GM23338 (cell line): ENCODE measurements at regions not wholly inside any gene's neighbourhood (a gene's known extent, or its start where the extent isn't known, plus 50 kb on each side); places are given as distances from the start of the nearest gene placed in this dataset.
A peak's percentile ranks its signal among the peaks of the same experiment; 100 is the strongest.

ENCODE experiments used
- ATAC-seq: fragments of 200-7000 bp; cut with Tn5 transposase; 3 replicates; pipeline ENCODE4 v1.9.1; 2020
- DNase-seq: peaks from one replicate; pipeline ENCODE4 v3.0.0-alpha.2; 2015; ENCODE audit warnings: low spot score
- H2AFZ ChIP-seq: fragments of 200-600 bp; sonication (generic); 2 replicates; pipeline ENCODE4 v1.8.0; 2016; ENCODE audit warnings: antibody characterized with exemption, mild to moderate bottlenecking, moderate library complexity
- H3F3A ChIP-seq: fragments of 200-600 bp; sonication (generic); replicated peaks from 2 replicates; pipeline ENCODE4 v1.8.0; 2017; ENCODE audit warnings: antibody characterized with exemption, mixed run types, low read depth
- H3K27ac ChIP-seq: fragments of 200-600 bp; sonication (generic); 2 replicates; pipeline ENCODE4 v1.6.1; 2016; ENCODE audit warnings: low read depth
- H3K27me3 ChIP-seq: fragments of 200-600 bp; sonication (generic); 2 replicates; pipeline ENCODE4 v1.8.0; 2016; ENCODE audit warnings: mild to moderate bottlenecking, mixed run types, moderate library complexity; ENCODE audit not compliant: insufficient read depth
- H3K36me3 ChIP-seq: fragments of 200-600 bp; sonication (generic); 2 replicates; pipeline ENCODE4 v1.8.0; 2016; ENCODE audit warnings: mild to moderate bottlenecking; ENCODE audit not compliant: insufficient read depth
- H3K4me1 ChIP-seq: fragments of 200-600 bp; sonication (generic); 2 replicates; pipeline ENCODE4 v1.8.0; 2016; ENCODE audit warnings: mild to moderate bottlenecking, moderate library complexity; ENCODE audit not compliant: insufficient read depth
- H3K4me2 ChIP-seq: fragments of 200-600 bp; sonication (generic); 2 replicates; pipeline ENCODE4 v1.7.1; 2017; ENCODE audit warnings: mixed run types
- H3K4me3 ChIP-seq: fragments of 200-600 bp; sonication (generic); 2 replicates; pipeline ENCODE4 v1.6.1; 2016; ENCODE audit warnings: mixed run types
- H3K79me2 ChIP-seq: fragments of 200-600 bp; sonication (generic); replicated peaks from 2 replicates; pipeline ENCODE4 v1.8.0; 2017; ENCODE audit warnings: mild to moderate bottlenecking; ENCODE audit not compliant: insufficient read depth
- H3K9me2 ChIP-seq: fragments of 200-600 bp; sonication (generic); 2 replicates; pipeline ENCODE4 v1.8.0; 2017; ENCODE audit not compliant: insufficient read depth
- H4K20me1 ChIP-seq: fragments of 200-600 bp; sonication (generic); replicated peaks from 2 replicates; pipeline ENCODE4 v1.8.0; 2017; ENCODE audit warnings: mild to moderate bottlenecking; ENCODE audit not compliant: insufficient read depth
- H3K27ac Mint-ChIP-seq: 2 replicates; pipeline ENCODE4 v1.8.0; 2020; ENCODE audit warnings: inconsistent platforms, mild to moderate bottlenecking, moderate library complexity, mixed read lengths
- H3K27me3 Mint-ChIP-seq: 3 replicates; pipeline ENCODE4 v1.8.0; 2022; ENCODE audit warnings: low read depth, mild to moderate bottlenecking, moderate library complexity, mixed read lengths, inconsistent platforms; ENCODE audit not compliant: insufficient read depth, poor library complexity
- H3K36me3 Mint-ChIP-seq: 3 replicates; pipeline ENCODE4 v1.8.0; 2021; ENCODE audit warnings: low read depth, mild to moderate bottlenecking, inconsistent platforms, moderate library complexity, mixed read lengths
- H3K4me1 Mint-ChIP-seq: 3 replicates; pipeline ENCODE4 v1.8.0; 2020; ENCODE audit warnings: mild to moderate bottlenecking, inconsistent platforms, mixed read lengths
- H3K4me3 Mint-ChIP-seq: 3 replicates; pipeline ENCODE4 v1.8.0; 2021; ENCODE audit warnings: moderate library complexity, mild to moderate bottlenecking, inconsistent platforms, mixed read lengths
- H3K9me3 Mint-ChIP-seq: 3 replicates; pipeline ENCODE4 v1.8.0; 2020; ENCODE audit warnings: moderate library complexity, mild to moderate bottlenecking, inconsistent platforms, mixed read lengths
- CREB1 ChIP-seq: fragments of 250-450 bp; sonication (Bioruptor Pico); IDR thresholded peaks from 2 replicates; pipeline ENCODE4 v1.5.0; 2020; ENCODE audit warnings: low read depth, mild to moderate bottlenecking, moderate library complexity
- EZH2 ChIP-seq: fragments of 200-600 bp; sonication (generic); IDR thresholded peaks from one replicate; pipeline ENCODE4 v1.8.0; 2017; ENCODE audit warnings: antibody characterized with exemption, mild to moderate bottlenecking, low read depth; ENCODE audit not compliant: unreplicated experiment
- EZH2phosphoT487 ChIP-seq: fragments of 200-600 bp; sonication (generic); IDR thresholded peaks from one replicate; pipeline ENCODE4 v1.8.1; 2018; ENCODE audit warnings: antibody characterized with exemption; ENCODE audit not compliant: unreplicated experiment
- JUNB ChIP-seq: IDR thresholded peaks from one replicate; pipeline ENCODE4 v1.6.1; 2016; ENCODE audit warnings: antibody characterized with exemption; ENCODE audit not compliant: unreplicated experiment
- NANOG ChIP-seq: IDR thresholded peaks from 2 replicates; pipeline ENCODE4 v1.6.1; 2016; ENCODE audit warnings: antibody characterized with exemption, borderline replicate concordance
- POLR2AphosphoS5 ChIP-seq: IDR thresholded peaks from 2 replicates; pipeline ENCODE4 v1.6.1; 2016; ENCODE audit warnings: antibody characterized with exemption, low read depth
- REST ChIP-seq: IDR thresholded peaks from one replicate; pipeline ENCODE4 v1.6.1; 2018; ENCODE audit warnings: antibody characterized with exemption; ENCODE audit not compliant: unreplicated experiment
- STAT1 ChIP-seq: IDR thresholded peaks from one replicate; pipeline ENCODE4 v1.6.1; 2016; ENCODE audit warnings: antibody characterized with exemption; ENCODE audit not compliant: unreplicated experiment
- ZNF114 ChIP-seq: fragments of 250-450 bp; sonication (Bioruptor Pico); IDR thresholded peaks from 2 replicates; pipeline ENCODE4 v1.5.0; 2020; ENCODE audit warnings: mild to moderate bottlenecking, moderate library complexity
- ZNF331 ChIP-seq: fragments of 250-450 bp; sonication (Bioruptor Pico); IDR thresholded peaks from 2 replicates; pipeline ENCODE4 v1.5.0; 2020; ENCODE audit warnings: low read depth, mild to moderate bottlenecking, moderate library complexity
- TF ChIP-seq, protein P1 (sequence below), 2 experiments: fragments of 200-600 bp in 1 of 2; sonication (generic) in 1 of 2; conservative IDR thresholded peaks; 2 replicates each; pipeline versions ENCODE4 v1.5.1 to v1.6.1; 2016 to 2017; ENCODE audit warnings: antibody characterized with exemption in 2 of 2, low read depth in 2 of 2, mild to moderate bottlenecking in 2 of 2, moderate library complexity in 1 of 2
- TF ChIP-seq, protein P2 (sequence below): IDR thresholded peaks from 2 replicates; pipeline ENCODE4 v1.6.1; 2016; ENCODE audit warnings: antibody characterized with exemption
- TF ChIP-seq, protein P3 (sequence below): fragments of 250-450 bp; sonication (Bioruptor Pico); IDR thresholded peaks from 2 replicates; pipeline ENCODE4 v1.5.0; 2020; ENCODE audit warnings: mild to moderate bottlenecking, moderate library complexity

GRCh38 chr2:82268446-82268845 lies 1963.9 kb upstream of the LRRTM1 start:
- Histone ChIP-seq H3K27me3 (no peaks in the 10 kb centered on the region), H4K20me1 (no peaks in the 10 kb centered on the region), H3K9me2 (no peaks in the 10 kb centered on the region), H3K4me1 (no peaks in the 10 kb centered on the region), H3K4me2 (no peak overlapping the region), H3K79me2 (no peaks in the 10 kb centered on the region), H3K36me3 (no peaks in the 10 kb centered on the region), H3K27ac (no peak overlapping the region), H3F3A (no peaks in the 10 kb centered on the region), H3K4me3 (no peak overlapping the region), H2AFZ (peak overlapping the region; percentile 84; the same call in 1 of the 2 replicates)
- TF ChIP-seq REST, result no peak
- TF ChIP-seq, protein P1, sequence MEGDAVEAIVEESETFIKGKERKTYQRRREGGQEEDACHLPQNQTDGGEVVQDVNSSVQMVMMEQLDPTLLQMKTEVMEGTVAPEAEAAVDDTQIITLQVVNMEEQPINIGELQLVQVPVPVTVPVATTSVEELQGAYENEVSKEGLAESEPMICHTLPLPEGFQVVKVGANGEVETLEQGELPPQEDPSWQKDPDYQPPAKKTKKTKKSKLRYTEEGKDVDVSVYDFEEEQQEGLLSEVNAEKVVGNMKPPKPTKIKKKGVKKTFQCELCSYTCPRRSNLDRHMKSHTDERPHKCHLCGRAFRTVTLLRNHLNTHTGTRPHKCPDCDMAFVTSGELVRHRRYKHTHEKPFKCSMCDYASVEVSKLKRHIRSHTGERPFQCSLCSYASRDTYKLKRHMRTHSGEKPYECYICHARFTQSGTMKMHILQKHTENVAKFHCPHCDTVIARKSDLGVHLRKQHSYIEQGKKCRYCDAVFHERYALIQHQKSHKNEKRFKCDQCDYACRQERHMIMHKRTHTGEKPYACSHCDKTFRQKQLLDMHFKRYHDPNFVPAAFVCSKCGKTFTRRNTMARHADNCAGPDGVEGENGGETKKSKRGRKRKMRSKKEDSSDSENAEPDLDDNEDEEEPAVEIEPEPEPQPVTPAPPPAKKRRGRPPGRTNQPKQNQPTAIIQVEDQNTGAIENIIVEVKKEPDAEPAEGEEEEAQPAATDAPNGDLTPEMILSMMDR (conservative IDR thresholded peaks at IDR 0.05; ENCODE audit: low read depth in 2 of 2), result no peak
- TF ChIP-seq NANOG, result no peak
- TF ChIP-seq, protein P2, sequence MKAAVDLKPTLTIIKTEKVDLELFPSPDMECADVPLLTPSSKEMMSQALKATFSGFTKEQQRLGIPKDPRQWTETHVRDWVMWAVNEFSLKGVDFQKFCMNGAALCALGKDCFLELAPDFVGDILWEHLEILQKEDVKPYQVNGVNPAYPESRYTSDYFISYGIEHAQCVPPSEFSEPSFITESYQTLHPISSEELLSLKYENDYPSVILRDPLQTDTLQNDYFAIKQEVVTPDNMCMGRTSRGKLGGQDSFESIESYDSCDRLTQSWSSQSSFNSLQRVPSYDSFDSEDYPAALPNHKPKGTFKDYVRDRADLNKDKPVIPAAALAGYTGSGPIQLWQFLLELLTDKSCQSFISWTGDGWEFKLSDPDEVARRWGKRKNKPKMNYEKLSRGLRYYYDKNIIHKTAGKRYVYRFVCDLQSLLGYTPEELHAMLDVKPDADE, result no peak
- TF ChIP-seq CREB1, result no peak
- no peak for TF ChIP-seq ZNF114
- TF ChIP-seq EZH2phosphoT487, result no peak
- TF ChIP-seq, protein P3, sequence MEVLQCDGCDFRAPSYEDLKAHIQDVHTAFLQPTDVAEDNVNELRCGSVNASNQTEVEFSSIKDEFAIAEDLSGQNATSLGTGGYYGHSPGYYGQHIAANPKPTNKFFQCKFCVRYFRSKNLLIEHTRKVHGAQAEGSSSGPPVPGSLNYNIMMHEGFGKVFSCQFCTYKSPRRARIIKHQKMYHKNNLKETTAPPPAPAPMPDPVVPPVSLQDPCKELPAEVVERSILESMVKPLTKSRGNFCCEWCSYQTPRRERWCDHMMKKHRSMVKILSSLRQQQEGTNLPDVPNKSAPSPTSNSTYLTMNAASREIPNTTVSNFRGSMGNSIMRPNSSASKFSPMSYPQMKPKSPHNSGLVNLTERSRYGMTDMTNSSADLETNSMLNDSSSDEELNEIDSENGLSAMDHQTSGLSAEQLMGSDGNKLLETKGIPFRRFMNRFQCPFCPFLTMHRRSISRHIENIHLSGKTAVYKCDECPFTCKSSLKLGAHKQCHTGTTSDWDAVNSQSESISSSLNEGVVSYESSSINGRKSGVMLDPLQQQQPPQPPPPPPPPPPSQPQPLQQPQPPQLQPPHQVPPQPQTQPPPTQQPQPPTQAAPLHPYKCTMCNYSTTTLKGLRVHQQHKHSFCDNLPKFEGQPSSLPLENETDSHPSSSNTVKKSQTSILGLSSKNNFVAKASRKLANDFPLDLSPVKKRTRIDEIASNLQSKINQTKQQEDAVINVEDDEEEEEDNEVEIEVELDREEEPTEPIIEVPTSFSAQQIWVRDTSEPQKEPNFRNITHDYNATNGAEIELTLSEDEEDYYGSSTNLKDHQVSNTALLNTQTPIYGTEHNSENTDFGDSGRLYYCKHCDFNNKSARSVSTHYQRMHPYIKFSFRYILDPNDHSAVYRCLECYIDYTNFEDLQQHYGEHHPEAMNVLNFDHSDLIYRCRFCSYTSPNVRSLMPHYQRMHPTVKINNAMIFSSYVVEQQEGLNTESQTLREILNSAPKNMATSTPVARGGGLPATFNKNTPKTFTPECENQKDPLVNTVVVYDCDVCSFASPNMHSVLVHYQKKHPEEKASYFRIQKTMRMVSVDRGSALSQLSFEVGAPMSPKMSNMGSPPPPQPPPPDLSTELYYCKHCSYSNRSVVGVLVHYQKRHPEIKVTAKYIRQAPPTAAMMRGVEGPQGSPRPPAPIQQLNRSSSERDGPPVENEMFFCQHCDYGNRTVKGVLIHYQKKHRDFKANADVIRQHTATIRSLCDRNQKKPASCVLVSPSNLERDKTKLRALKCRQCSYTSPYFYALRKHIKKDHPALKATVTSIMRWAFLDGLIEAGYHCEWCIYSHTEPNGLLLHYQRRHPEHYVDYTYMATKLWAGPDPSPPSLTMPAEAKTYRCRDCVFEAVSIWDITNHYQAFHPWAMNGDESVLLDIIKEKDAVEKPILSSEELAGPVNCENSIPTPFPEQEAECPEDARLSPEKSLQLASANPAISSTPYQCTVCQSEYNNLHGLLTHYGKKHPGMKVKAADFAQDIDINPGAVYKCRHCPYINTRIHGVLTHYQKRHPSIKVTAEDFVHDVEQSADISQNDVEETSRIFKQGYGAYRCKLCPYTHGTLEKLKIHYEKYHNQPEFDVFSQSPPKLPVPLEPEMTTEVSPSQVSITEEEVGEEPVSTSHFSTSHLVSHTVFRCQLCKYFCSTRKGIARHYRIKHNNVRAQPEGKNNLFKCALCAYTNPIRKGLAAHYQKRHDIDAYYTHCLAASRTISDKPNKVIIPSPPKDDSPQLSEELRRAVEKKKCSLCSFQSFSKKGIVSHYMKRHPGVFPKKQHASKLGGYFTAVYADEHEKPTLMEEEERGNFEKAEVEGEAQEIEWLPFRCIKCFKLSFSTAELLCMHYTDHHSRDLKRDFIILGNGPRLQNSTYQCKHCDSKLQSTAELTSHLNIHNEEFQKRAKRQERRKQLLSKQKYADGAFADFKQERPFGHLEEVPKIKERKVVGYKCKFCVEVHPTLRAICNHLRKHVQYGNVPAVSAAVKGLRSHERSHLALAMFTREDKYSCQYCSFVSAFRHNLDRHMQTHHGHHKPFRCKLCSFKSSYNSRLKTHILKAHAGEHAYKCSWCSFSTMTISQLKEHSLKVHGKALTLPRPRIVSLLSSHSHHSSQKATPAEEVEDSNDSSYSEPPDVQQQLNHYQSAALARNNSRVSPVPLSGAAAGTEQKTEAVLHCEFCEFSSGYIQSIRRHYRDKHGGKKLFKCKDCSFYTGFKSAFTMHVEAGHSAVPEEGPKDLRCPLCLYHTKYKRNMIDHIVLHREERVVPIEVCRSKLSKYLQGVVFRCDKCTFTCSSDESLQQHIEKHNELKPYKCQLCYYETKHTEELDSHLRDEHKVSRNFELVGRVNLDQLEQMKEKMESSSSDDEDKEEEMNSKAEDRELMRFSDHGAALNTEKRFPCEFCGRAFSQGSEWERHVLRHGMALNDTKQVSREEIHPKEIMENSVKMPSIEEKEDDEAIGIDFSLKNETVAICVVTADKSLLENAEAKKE (CRISPR knock-in tag), result no peak
- no peak for TF ChIP-seq ZNF331 (CRISPR knock-in tag)
- no peak for TF ChIP-seq EZH2
- no peak for TF ChIP-seq POLR2AphosphoS5
- TF ChIP-seq JUNB, result no peak
- no peak for TF ChIP-seq STAT1
- DNase-seq, result no peak
- Mint-ChIP-seq H3K27ac (no peak overlapping the region), H3K9me3 (no peaks in the 10 kb centered on the region), H3K27me3 (no peaks in the 10 kb centered on the region), H3K4me1 (peaks cover 9% of the 10 kb centered on the region), H3K36me3 (no peaks in the 10 kb centered on the region), H3K4me3 (no peak overlapping the region)
- no peak for ATAC-seq
